Uterus (tissue), 3 donors: ENCODE measurements at regions not wholly inside any gene's neighbourhood (a gene's known extent, or its start where the extent isn't known, plus 50 kb on each side); places are given as distances from the start of the nearest gene placed in this dataset.

ENCODE experiments used
- DNase-seq, 2 donors: peaks; one replicate each; pipeline ENCODE4 v3.0.0-alpha.2; 2019 to 2020
- H3K27ac ChIP-seq, 2 donors: fragments of 200-600 bp; sonication (generic); 1 replicate in 1 of 2; 2 replicates in 1 of 2; pipeline ENCODE4 v1.5.1; 2016 to 2018
- H3K27me3 ChIP-seq, 2 donors: fragments of 200-600 bp; sonication (generic); one replicate each; pipeline ENCODE4 v1.5.1; 2018 to 2019; ENCODE audit warnings: control low read depth in 1 of 2
- H3K36me3 ChIP-seq, 2 donors: fragments of 200-600 bp; sonication (generic); one replicate each; pipeline ENCODE4 v1.5.1; 2019; ENCODE audit warnings: control low read depth in 1 of 2
- H3K4me1 ChIP-seq, 2 donors: fragments of 200-600 bp; sonication (generic); one replicate each; pipeline ENCODE4 v1.5.1; 2018 to 2019; ENCODE audit warnings: control low read depth in 1 of 2
- H3K4me3 ChIP-seq, 2 donors: fragments of 200-600 bp; sonication (generic); 1 replicate in 1 of 2; 2 replicates in 1 of 2; pipeline ENCODE4 v1.5.1; 2018 to 2019; ENCODE audit warnings: mild to moderate bottlenecking in 1 of 2
- H3K9me3 ChIP-seq, 2 donors: fragments of 200-600 bp; sonication (generic); one replicate each; pipeline ENCODE4 v1.5.1; 2019; ENCODE audit warnings: control low read depth in 1 of 2
- CTCF ChIP-seq, 4 experiments: fragments of 200-600 bp in 2 of 4; fragments of 450-650 bp in 2 of 4; sonication (generic) in 2 of 4; IDR thresholded peaks; one replicate each; pipeline ENCODE4 v1.5.1; 2016 to 2019; ENCODE audit warnings: antibody characterized with exemption in 4 of 4, mild to moderate bottlenecking in 2 of 4, moderate library complexity in 1 of 4
- POLR2A ChIP-seq, 2 donors: fragments of 450-650 bp; IDR thresholded peaks; one replicate each; pipeline ENCODE4 v1.6.1; 2016; ENCODE audit warnings: antibody characterized with exemption in 2 of 2, mild to moderate bottlenecking in 1 of 2, moderate library complexity in 1 of 2
- intact Hi-C: fragments of 100-400 bp; cut with DNase I; formaldehyde crosslinking; loops from one replicate; pipeline ENCODE4 v1.15.1; 2023; ENCODE audit warnings: low total_unique reads
- donor health status: DM: yes; HTN: yes; CAD: no.

GRCh38 chr17:72394531-72394930 lies 273.7 kb downstream of the SOX9 start:
- no peak overlapping the region for H3K4me3 ChIP-seq
- H3K9me3 ChIP-seq: no peaks in the 10 kb centered on the region
- no peaks in the 10 kb centered on the region for H3K4me1 ChIP-seq
- intact Hi-C loops: no loop called here
- no peaks in the 10 kb centered on the region for H3K36me3 ChIP-seq
- DNase-seq: no peak
- H3K27ac ChIP-seq: no peak overlapping the region
- no peak for TF ChIP-seq POLR2A (IDR thresholded peaks at IDR 0.05)
- TF ChIP-seq CTCF (IDR thresholded peaks at IDR 0.05): no peak
- no peaks in the 10 kb centered on the region for H3K27me3 ChIP-seq

- H3K9me3 ChIP-seq: no peaks in the 10 kb centered on the region
- H3K4me3 ChIP-seq: no peak overlapping the region
- H3K27ac ChIP-seq: no peak overlapping the region
- DNase-seq: no peak
- intact Hi-C loops: no loop called here
- H3K36me3 ChIP-seq: no peaks in the 10 kb centered on the region
- no peaks in the 10 kb centered on the region for H3K27me3 ChIP-seq
- no peaks in the 10 kb centered on the region for H3K4me1 ChIP-seq
- TF ChIP-seq CTCF (IDR thresholded peaks at IDR 0.05) (no peak), POLR2A (IDR thresholded peaks at IDR 0.05) (no peak)
Measured at GRCh38 chr17:72396121-72396520, 275.3 kb downstream of the SOX9 start.

- no peak overlapping the region for H3K27ac ChIP-seq
- TF ChIP-seq CTCF (IDR thresholded peaks at IDR 0.05) (no peak), POLR2A (IDR thresholded peaks at IDR 0.05) (no peak)
- no peaks in the 10 kb centered on the region for H3K4me1 ChIP-seq
- no peaks in the 10 kb centered on the region for H3K36me3 ChIP-seq
- no peak overlapping the region for H3K4me3 ChIP-seq
- no peak for DNase-seq
- H3K9me3 ChIP-seq: no peaks in the 10 kb centered on the region
- intact Hi-C loops: no loop called here
- no peaks in the 10 kb centered on the region for H3K27me3 ChIP-seq
Measured at GRCh38 chr17:72397223-72397667, 276.4 kb downstream of the SOX9 start.

- no peak for DNase-seq
- Histone ChIP-seq H3K36me3 (no peaks in the 10 kb centered on the region), H3K27ac (no peak overlapping the region), H3K27me3 (no peaks in the 10 kb centered on the region), H3K9me3 (no peaks in the 10 kb centered on the region), H3K4me1 (no peaks in the 10 kb centered on the region), H3K4me3 (no peak overlapping the region)
- no peak for TF ChIP-seq POLR2A (IDR thresholded peaks at IDR 0.05)
- TF ChIP-seq CTCF (IDR thresholded peaks at IDR 0.05): no peak
- intact Hi-C loops: no loop called here
Measured at GRCh38 chr17:72397687-72398086, 276.9 kb downstream of the SOX9 start.

- intact Hi-C loops: no loop called here
- H3K4me1 ChIP-seq: no peaks in the 10 kb centered on the region
- H3K27ac ChIP-seq: no peak overlapping the region
- no peak overlapping the region for H3K4me3 ChIP-seq
- DNase-seq: no peak
- no peaks in the 10 kb centered on the region for H3K36me3 ChIP-seq
- TF ChIP-seq POLR2A (IDR thresholded peaks at IDR 0.05) (no peak), CTCF (IDR thresholded peaks at IDR 0.05) (no peak)
- H3K9me3 ChIP-seq: no peaks in the 10 kb centered on the region
- no peaks in the 10 kb centered on the region for H3K27me3 ChIP-seq
Measured at GRCh38 chr17:72399023-72399607, 278.3 kb downstream of the SOX9 start.
